ENCODE measurements at regions not wholly inside any gene's neighbourhood (a gene's known extent, or its start where the extent isn't known, plus 50 kb on each side); places are given as distances from the start of the nearest gene placed in this dataset.

DNA sequence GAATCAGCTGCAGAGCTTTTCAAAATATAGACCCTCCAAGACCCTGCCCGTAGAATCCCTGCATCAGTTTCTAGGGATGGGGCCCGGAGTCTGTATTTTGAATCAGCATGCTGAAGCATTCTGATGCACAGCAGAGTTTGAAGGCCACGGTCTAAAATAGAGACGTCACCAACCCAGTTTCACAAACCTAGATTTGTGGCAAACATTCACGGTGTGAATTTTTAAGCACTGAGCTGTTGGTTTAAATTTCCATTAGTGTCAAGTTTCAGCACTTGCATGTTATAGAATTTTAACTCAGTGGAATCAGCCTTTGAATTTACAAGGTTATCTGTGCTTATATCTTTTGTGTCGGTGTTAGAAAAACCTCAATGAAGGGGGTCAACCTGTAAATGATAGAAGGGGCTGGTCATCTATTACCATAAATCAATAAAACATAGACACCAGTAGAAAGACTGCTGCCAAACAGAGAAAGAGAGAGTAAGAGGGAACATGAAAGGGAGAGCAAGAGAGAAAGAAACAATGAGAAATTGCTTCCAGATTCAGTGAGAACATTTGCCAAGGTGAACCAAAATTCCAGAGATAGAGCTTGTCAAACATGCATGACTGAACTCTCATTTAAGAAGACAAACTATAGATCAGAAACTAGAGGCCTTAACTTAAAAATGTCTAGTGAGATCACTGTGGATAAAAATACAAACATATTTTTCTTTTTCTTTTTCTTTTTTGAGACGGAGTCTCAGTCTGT lies 414.9 kb downstream of the ZSWIM6 start:
- CTCF ChIA-PET, result no interaction called here
- TF ChIP-seq, protein P1, sequence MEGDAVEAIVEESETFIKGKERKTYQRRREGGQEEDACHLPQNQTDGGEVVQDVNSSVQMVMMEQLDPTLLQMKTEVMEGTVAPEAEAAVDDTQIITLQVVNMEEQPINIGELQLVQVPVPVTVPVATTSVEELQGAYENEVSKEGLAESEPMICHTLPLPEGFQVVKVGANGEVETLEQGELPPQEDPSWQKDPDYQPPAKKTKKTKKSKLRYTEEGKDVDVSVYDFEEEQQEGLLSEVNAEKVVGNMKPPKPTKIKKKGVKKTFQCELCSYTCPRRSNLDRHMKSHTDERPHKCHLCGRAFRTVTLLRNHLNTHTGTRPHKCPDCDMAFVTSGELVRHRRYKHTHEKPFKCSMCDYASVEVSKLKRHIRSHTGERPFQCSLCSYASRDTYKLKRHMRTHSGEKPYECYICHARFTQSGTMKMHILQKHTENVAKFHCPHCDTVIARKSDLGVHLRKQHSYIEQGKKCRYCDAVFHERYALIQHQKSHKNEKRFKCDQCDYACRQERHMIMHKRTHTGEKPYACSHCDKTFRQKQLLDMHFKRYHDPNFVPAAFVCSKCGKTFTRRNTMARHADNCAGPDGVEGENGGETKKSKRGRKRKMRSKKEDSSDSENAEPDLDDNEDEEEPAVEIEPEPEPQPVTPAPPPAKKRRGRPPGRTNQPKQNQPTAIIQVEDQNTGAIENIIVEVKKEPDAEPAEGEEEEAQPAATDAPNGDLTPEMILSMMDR (IDR thresholded peaks at IDR 0.05; ENCODE audit: control extremely low read depth, extremely low read depth, low read depth, missing control alignments), result no peak
- POLR2A ChIA-PET, result no interaction called here
- no peak for DNase-seq (ENCODE audit: extremely low spot score)

DNA sequence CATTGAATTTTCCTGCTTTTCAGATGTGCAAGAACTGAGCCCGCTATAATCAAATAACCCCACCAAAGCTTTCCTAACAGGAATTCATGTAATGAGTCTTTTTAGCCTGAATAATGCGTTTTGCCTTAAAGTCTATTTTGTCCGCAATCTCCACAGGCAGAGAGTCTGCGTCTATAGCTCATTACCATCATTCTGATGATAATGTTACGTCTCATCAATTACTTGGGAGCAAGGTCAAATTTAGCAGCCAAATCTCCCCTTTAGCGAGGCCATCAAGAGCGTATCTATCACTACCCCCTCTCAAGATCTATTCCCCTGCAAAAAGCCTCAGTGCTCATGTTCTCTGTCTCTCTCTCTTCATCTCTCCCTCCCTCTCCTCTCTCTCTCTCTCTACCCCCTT lies 416.1 kb downstream of the ZSWIM6 start:
- TF ChIP-seq, protein P1 (IDR thresholded peaks at IDR 0.05; ENCODE audit: control extremely low read depth, extremely low read depth, low read depth, missing control alignments), result no peak
- ChIA-PET POLR2A (no interaction called here), CTCF (no interaction called here)
- no peak for DNase-seq (ENCODE audit: extremely low spot score)

DNA sequence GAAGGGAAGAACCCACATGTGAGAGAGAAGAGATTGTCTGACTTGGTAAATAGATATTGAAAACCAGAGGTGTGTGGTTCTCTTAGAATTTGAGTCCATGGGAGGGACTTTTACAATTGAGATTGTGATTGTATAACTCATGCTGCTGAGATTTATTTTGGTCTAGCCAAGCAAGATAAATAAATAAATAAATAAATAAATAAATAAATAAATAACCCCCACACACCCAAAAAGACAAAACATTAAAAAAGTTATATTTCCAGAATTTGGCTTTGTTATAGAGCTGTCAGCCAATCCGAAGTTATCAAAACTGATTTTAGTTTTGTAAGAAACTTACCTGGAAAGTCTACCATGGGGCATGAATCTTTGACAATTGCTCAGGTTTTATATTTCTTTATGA lies 416.6 kb downstream of the ZSWIM6 start:
- TF ChIP-seq, protein P1 (IDR thresholded peaks at IDR 0.05; ENCODE audit: control extremely low read depth, extremely low read depth, low read depth, missing control alignments), result no peak
- ChIA-PET CTCF (no interaction called here), POLR2A (no interaction called here)
- DNase-seq (ENCODE audit: extremely low spot score), result no peak

DNA sequence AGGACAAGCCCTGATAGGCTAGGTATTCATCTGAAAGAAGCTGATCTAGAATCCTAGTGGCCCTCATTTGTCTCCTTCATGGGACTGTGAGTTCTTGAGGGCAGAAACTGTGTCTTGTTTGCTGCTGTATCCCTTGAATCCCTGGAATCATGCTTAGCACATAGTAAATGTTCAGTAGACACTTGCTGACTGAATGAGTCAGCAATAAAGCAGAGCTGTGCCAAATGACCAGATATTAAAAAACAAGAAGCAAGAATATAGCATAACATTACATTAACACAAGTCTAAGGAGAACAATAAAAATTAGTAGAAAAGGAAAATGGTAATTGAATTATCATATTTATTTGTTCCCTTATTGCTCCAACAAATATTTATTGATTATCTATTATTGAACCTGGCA lies 420.5 kb downstream of the ZSWIM6 start:
- TF ChIP-seq, protein P1 (IDR thresholded peaks at IDR 0.05; ENCODE audit: control extremely low read depth, extremely low read depth, low read depth, missing control alignments), result no peak
- POLR2A ChIA-PET, result no interaction called here
- DNase-seq (ENCODE audit: extremely low spot score), result no peak
- CTCF ChIA-PET, result no interaction called here

DNA sequence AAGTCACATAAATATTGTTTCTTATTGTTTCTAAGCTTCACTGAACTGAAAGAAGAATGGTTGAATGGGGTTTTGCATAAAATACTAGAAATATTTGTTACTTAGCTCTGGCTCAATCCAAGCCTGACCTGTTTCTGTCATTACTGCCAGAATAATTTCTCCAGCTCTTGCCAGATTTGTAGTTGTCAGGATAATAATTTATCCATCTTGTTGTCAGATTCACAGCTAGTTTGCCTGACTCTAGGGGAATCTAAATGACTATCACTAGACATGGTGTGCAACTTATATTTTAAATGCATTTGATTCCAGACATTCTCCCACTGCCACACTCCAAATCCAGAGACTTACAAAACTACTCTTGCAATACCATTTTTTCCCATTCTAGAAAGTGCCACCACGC lies 422.7 kb downstream of the ZSWIM6 start:
- TF ChIP-seq, protein P1 (IDR thresholded peaks at IDR 0.05; ENCODE audit: control extremely low read depth, extremely low read depth, low read depth, missing control alignments), result no peak
- ChIA-PET CTCF (no interaction called here), POLR2A (interaction anchor here (0.7 kb wide), 1 partner anchor 563 kb away, joined by 3 read pairs; no protein-coding TSS in a partner anchor)
- no peak for DNase-seq (ENCODE audit: extremely low spot score)

DNA sequence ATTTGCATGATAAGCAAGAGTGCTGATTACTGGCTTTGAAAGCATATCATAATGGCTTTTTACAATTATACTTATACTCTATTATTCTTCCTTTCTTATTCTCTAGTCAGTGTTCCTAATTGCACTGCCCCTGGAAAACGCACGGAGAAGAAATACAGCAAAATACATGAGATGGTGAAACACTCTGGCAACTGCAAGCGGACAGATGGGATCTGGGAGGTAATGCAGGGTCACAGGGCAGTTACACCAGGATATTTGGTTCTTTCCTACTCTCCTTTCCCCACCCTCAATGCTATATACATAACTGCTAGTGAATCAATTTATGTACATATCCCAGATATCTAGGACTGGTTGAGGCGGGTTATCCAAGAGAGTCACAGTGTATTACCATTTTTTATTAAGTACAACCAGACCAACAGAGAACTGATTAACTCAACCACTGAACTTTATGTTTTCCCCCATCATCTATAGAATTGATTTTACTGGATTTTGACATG lies 423.7 kb downstream of the ZSWIM6 start:
- POLR2A ChIA-PET, result no interaction called here
- CTCF ChIA-PET, result no interaction called here
- TF ChIP-seq, protein P1 (IDR thresholded peaks at IDR 0.05; ENCODE audit: control extremely low read depth, extremely low read depth, low read depth, missing control alignments), result no peak
- DNase-seq (ENCODE audit: extremely low spot score), result no peak

Measured in GM10248 (cell line).